ENCODE measurements at regions not wholly inside any gene's neighbourhood (a gene's known extent, or its start where the extent isn't known, plus 50 kb on each side); places are given as distances from the start of the nearest gene placed in this dataset.

DNA sequence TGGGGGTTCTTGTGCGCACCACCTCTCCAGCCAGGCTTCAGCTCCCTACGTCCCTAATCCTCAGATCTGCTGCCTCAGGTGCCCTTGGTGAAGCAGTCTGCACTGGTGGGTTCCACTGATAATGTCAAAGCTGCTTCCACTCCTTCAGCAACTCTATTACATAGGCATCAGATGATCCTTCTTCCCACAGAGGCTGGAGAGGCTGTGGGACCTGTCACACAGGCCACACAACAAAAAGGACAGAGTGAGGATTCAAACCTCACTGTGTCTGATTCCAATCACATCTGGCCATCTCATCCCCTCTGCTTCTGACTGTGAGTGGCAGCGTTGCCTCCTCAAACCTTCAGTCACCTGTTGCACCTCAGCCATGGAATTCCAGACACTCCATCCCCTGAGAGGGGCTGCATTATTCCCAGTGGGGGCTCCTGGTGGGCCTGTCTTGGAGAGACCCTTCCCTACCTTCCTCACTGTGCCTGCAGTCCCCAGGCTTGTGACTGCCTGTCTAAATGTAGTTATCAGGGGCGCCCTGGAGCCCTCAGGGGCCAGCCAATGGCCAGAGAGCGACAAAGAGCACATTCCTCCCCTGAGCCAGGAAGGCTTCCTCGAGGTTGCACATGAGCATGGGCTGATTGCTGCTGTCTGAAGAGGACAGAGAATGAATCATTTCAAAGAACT, 211.4 kb upstream of the ECI2 start:
- no peaks in the 10 kb centered on the region for H3K36me3 ChIP-seq
- intact Hi-C loops (cut with DNase I), result loop anchor here (5.0 kb wide), 1 partner anchor 681 kb away; no protein-coding TSS in a partner anchor
- no peak for DNase-seq
- H3K27ac ChIP-seq, result no peak overlapping the region
- H3K4me3 ChIP-seq, result no peak overlapping the region
- H3K9me3 ChIP-seq, result no peaks in the 10 kb centered on the region
- TF ChIP-seq POLR2A (IDR thresholded peaks at IDR 0.05) (no peak), POLR2AphosphoS5 (IDR thresholded peaks at IDR 0.05) (no peak), EP300 (IDR thresholded peaks at IDR 0.05) (no peak)
- TF ChIP-seq, protein P1, sequence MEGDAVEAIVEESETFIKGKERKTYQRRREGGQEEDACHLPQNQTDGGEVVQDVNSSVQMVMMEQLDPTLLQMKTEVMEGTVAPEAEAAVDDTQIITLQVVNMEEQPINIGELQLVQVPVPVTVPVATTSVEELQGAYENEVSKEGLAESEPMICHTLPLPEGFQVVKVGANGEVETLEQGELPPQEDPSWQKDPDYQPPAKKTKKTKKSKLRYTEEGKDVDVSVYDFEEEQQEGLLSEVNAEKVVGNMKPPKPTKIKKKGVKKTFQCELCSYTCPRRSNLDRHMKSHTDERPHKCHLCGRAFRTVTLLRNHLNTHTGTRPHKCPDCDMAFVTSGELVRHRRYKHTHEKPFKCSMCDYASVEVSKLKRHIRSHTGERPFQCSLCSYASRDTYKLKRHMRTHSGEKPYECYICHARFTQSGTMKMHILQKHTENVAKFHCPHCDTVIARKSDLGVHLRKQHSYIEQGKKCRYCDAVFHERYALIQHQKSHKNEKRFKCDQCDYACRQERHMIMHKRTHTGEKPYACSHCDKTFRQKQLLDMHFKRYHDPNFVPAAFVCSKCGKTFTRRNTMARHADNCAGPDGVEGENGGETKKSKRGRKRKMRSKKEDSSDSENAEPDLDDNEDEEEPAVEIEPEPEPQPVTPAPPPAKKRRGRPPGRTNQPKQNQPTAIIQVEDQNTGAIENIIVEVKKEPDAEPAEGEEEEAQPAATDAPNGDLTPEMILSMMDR (IDR thresholded peaks at IDR 0.05), result no peak
- 86 to 90% methylated on average over 6 of the region's 6 CpGs for WGBS, 2 donors
- H3K27me3 ChIP-seq, result no peaks in the 10 kb centered on the region
- H3K4me1 ChIP-seq, result peaks cover 0 to 44% (median 42%) of the 10 kb centered on the region in 4 donors

DNA sequence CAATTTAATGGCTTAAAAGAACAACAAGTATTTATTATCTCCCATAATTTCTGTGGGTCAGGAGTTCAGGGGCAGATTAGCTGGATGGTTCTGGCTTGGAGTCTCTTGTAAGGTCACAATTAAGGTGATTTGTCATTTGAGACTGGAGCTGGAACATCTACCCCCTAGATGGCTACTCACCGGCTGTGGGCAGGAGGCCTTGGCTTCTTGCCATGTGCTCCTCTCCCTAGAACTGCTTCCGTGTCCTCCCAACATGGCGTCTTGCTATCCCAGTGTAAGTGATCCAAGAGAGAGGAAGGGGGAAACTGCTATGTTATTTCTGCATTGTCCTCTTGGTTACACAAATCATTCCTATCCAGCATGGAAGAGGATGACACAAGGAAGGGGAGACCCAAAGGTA, 210.2 kb upstream of the ECI2 start:
- H3K4me1 ChIP-seq, result peaks cover 0 to 33% (median 29%) of the 10 kb centered on the region in 4 donors
- intact Hi-C loops (cut with DNase I), result loop anchor here (5.0 kb wide), 1 partner anchor 682 kb away; no protein-coding TSS in a partner anchor
- WGBS, 2 donors, result 92 to 97% methylated on average over 3 of the region's 3 CpGs
- H3K9me3 ChIP-seq, result no peaks in the 10 kb centered on the region
- H3K27ac ChIP-seq, result no peak overlapping the region
- no peaks in the 10 kb centered on the region for H3K27me3 ChIP-seq
- TF ChIP-seq, protein P1 (IDR thresholded peaks at IDR 0.05), result no peak
- TF ChIP-seq EP300 (IDR thresholded peaks at IDR 0.05) (no peak), POLR2A (IDR thresholded peaks at IDR 0.05) (no peak)
- no peak overlapping the region for H3K4me3 ChIP-seq
- DNase-seq, result no peak
- no peaks in the 10 kb centered on the region for H3K36me3 ChIP-seq

DNA sequence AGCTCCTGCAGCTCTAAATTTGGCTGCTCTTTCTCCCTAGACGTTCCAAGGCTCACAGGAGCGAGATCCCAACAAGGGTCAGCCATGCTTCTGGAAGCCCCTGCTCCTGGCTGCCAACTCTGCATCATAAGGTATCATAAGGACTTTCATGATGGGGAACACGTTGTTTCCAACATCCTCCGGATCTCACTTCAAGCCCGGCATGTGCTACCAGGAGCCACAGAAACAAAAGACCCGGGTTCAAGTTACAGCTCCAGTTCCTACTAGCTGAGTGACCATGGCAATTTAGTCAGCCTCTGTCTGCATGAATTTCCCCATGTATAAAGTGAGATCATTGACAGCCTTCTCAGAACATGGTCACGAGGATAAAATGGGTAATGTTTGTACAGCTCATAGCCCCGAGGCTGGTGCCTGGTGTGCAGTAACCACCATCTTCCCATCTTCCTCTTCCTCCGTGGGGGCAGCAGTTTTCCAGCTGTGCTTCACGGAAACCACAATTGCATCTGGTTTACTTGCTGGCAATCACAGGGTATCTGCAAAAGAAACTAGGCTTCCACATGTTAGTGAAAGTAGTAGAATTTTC, 209.0 kb upstream of the ECI2 start:
- WGBS, 2 donors, result 69 to 84% methylated on average over 10 of the region's 10 CpGs
- no peak for DNase-seq
- intact Hi-C loops (cut with DNase I), result no loop called here
- no peak overlapping the region for H3K4me3 ChIP-seq
- no peak for TF ChIP-seq EP300 (IDR thresholded peaks at IDR 0.05)
- TF ChIP-seq POLR2A (IDR thresholded peaks at IDR 0.05), result no peak
- TF ChIP-seq, protein P1 (IDR thresholded peaks at IDR 0.05), result no peak
- TF ChIP-seq POLR2AphosphoS5 (IDR thresholded peaks at IDR 0.05), result no peak
- peaks cover 0 to 23% (median 18%) of the 10 kb centered on the region in 4 donors for H3K4me1 ChIP-seq
- H3K27ac ChIP-seq, result no peak overlapping the region
- H3K9me3 ChIP-seq, result no peaks in the 10 kb centered on the region
- H3K36me3 ChIP-seq, result no peaks in the 10 kb centered on the region
- H3K27me3 ChIP-seq, result no peaks in the 10 kb centered on the region

DNA sequence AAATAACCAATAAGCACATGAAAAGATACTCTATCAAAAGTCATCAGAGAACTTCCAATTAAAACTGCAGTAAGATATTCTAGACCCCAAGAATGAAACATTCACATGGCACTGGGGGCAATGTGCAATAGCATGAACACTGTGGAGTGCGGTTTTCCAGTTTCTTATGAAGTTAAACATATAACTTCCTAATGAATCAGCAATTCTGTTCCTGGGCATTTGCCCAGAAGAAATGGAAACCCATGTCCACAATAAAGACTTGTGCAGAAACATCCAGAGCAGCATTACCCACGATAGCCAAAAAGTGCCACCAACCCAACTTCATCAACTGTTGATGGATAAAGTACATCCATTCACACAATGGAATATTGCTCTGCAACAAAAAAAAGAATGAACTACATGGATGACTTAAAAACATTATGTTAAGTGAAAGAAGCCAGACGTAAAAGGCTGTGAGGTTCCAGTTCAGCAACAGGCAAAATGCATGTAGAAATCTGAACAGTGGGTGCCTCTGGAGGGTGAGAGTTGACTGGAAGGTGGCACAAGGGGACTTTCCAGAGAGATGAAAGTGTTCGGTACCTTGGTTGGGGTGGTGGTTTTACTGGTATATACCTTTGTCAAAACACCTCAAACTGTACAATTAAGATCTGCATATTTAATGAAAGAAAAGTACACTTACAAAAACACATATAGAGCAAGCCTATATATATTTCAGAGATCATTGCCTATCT, 207.2 kb upstream of the ECI2 start:
- WGBS, 2 donors, result 86 to 87% methylated on average over 4 of the region's 4 CpGs
- no peaks in the 10 kb centered on the region for H3K36me3 ChIP-seq
- intact Hi-C loops (cut with DNase I), result no loop called here

More for the DNA sequence above, 207.2 kb upstream of the ECI2 start:
- Histone ChIP-seq H3K4me3 (no peak overlapping the region), H3K27ac (no peak overlapping the region), H3K27me3 (no peaks in the 10 kb centered on the region), H3K9me3 (no peaks in the 10 kb centered on the region), H3K4me1 (peaks cover 0 to 5% (median under 1%) of the 10 kb centered on the region in 4 donors)
- TF ChIP-seq POLR2A (IDR thresholded peaks at IDR 0.05), result no peak
- TF ChIP-seq EP300 (IDR thresholded peaks at IDR 0.05), result no peak
- no peak for DNase-seq

Data from sigmoid colon (tissue), 6 donors.